Stimulated activated CD8-positive, alpha-beta memory T cell treated with anti-CD3 and anti-CD28 coated beads, Interleukin-7, amount 100 ng/mL, for 1 hour (primary cell): ENCODE measurements at regions not wholly inside any gene's neighbourhood (a gene's known extent, or its start where the extent isn't known, plus 50 kb on each side); places are given as distances from the start of the nearest gene placed in this dataset.
"Not testable (repeated sequence)": the region's sequence is repeated elsewhere in the genome, so short reads cannot be mapped to it uniquely, and the experiment has no call there.

Experiments used
- DNase-seq, 2 donors: peaks; one replicate each; pipeline ENCODE4 v3.0.0-alpha.2; 2020; ENCODE audit warnings: low read depth in 2 of 2

DNA sequence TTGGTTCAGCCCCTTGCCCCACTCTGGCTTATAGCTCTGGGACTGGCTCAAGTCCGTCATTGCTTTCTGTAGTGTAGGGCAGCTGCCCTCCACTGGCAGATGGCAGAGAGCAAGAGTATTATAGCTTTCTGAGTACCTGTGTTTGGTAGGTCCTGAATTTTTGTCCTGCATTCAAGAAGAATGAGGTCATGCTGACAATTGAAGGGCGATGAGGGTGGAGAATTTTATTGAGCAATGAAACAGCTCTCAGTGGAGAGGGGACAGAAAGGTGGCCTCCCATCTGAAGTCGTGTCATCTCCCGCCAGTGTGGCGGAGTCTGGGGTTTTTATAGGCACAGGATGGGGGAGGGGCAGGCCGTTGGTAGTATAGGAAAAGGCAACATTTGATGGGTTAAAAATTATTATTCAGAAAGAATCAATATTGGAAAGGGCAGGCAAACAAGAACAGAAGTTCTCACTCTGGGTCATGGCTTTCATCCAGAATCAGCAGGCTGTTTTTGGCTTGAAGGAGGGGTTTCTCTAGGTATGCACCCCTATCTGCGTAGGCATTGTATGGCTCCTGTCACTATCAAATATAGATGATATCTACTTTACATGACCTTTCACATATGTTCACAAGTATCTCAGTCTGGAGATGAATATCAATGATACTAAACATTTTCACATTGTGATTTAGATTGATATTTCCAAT is 1239.7 kb upstream of the ALCAM start:
- no peak for DNase-seq

GRCh38 chr3:104127830-104128229 is 1238.9 kb upstream of the ALCAM start:
- DNase-seq = no peak

- no peak for DNase-seq
Measured at GRCh38 chr3:104132566-104133403, 1233.9 kb upstream of the ALCAM start.

GRCh38 chr3:104133630-104134029 is 1233.1 kb upstream of the ALCAM start:
- no peak for DNase-seq

GRCh38 chr3:104137116-104137515 is 1229.6 kb upstream of the ALCAM start:
- no peak for DNase-seq

DNA sequence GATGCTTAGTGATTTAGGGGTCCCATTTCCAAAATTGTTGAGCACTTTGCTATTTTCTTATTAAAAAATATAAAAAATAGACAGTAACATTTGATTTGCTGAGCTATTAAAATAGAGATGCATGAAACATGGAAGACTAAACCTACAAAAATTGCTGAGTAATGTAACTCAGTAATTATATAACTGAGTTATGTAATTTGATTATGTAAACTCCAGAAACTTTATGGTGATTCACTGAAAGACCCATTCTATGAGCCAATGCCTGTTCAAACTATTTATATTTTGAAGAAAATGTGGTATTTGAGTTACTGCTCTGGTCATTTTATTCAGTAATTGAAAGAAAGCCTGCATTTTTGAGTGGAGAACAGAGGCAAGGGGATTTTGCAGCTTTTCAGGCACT is 1221.5 kb upstream of the ALCAM start:
- no peak for DNase-seq

DNA sequence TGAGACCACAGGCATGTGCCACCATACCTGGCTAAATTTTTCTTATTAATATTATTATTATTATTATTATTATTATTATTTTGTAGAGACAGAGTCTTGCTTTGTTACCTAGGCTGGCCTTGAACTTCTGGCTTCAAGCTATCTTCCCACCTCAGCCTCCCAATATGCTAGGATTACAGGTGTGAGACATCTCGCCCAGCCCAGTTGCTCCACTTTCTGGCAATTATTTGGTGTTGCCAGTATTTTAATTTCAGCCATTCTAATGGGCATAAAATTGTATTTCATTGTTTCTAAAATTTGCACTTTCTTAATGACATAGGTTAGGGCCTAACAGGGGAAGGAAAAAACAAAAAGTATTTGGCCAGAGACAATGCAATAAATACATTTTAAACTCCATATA is 1217.6 kb upstream of the ALCAM start:
- DNase-seq = no peak

DNA sequence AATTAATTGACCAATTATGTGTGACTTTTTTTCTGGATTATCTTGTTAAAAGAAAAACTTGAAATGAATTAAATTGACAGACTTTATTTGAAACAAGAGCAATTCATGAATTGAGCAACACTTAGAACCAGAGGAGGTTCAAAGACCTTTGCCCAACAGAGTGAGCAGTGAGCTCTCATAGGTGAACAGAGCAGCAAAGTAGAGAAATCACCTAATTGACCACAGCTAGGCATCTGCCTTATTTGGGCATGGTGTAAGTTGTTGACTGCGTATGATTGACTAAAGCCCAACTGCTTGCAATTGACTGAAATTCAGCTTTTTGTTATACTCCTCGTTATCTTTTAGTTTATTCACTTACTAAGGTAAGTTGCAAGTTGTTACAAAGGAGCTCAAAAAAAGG is 1216.0 kb upstream of the ALCAM start:
- DNase-seq = no peak

GRCh38 chr3:104154896-104155295 is 1211.8 kb upstream of the ALCAM start:
- DNase-seq = no peak

DNA sequence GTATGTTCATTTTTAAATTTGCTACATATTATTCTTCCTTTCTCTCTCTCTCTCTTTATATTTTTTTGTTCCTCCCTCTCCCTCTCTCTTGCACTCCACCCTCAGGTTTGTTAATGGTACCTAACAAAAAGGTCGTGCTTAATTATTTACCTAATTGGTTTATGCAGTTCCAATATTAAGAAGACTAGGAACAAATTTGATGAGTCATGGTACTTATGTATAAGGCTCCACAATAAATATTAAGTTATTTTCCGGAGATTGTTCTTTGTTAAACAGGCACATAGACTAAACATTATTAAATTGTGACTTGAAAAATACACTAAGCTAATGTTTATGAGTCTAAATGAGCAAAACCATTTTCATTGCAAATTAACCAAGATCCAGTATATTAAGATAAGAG is 1200.8 kb upstream of the ALCAM start:
- no peak for DNase-seq

DNA sequence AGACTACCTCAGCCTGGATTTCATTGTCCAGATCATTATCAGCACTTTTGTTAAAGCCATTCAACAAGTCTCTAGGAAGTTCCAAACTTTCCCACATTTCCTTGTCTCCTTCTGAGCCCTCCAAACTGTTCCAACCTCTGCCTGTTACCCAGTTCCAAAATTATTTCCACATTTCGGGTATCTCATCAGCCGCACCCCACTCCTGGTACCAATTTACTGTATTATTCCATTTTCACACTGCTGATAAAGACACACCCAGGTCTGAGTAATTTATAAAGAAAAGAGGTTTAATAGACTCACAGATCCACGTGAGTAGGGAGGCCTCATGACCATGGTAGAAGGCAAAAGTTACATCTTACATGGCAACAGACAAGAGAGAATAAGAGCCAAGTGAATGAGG is 1198.3 kb upstream of the ALCAM start:
- DNase-seq = no peak

- no peak for DNase-seq
Measured at GRCh38 chr3:104175696-104176095, 1191.0 kb upstream of the ALCAM start.

DNA sequence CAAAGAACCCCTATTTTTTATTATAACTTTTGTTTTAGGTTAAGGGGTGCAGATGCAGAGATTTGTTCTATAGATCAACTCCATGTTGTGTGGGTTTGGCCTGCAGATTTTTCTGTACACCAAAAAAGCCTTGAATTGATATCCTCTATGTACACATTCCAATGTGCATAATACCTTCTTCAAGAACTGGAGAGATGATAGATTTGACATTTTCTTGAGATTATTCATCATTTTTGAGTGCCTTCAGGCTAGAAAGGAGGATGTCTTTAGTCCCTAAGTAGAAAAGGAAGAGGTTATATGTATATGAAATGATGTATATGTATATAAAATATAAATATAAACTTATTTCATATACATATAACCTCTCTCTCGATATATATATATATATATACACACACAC is 1190.0 kb upstream of the ALCAM start:
- no peak for DNase-seq

DNA sequence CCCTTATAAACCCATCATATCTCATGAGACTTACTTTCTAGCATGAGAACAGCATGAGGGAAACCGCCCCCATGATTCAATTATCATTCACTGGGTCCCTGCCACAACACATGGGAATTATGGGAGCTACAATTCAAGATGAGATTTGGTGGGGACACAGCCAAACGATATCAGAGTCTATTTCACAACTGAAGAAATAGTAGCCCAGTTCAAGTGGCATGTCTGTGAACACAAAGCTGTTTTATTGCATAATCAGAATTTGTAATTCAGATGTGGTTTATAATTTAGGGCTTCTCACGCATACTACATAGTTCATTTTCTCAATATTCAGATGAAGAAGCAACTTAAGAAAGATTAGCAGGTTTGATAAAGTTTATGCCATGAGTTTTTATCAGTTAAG is 1188.0 kb upstream of the ALCAM start:
- DNase-seq = no peak

DNA sequence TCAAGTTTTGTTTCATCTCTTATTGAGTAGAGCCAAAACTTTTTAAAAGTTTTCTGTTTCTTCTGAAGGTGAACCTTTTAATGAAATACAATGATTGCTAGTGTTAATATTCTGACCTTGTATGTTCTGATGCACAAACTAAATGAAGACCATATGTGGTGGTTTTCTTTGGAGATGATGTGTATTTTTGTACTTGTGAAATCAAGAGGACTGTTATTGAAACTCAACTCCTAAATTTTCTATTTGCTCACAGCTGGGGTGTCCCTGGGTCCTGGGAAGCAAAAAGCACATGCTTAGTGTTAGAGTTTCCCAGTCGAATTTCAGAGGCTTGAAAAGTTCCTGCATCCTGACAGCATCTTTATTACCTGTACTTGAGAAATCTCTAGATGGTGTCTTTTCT is 1185.8 kb upstream of the ALCAM start:
- DNase-seq = no peak

GRCh38 chr3:104190681-104191080 is 1176.0 kb upstream of the ALCAM start:
- DNase-seq = no peak

- DNase-seq = no peak
Measured at GRCh38 chr3:104198131-104198530, 1168.6 kb upstream of the ALCAM start.

GRCh38 chr3:104206925-104207324 is 1159.8 kb upstream of the ALCAM start:
- no peak for DNase-seq

DNA sequence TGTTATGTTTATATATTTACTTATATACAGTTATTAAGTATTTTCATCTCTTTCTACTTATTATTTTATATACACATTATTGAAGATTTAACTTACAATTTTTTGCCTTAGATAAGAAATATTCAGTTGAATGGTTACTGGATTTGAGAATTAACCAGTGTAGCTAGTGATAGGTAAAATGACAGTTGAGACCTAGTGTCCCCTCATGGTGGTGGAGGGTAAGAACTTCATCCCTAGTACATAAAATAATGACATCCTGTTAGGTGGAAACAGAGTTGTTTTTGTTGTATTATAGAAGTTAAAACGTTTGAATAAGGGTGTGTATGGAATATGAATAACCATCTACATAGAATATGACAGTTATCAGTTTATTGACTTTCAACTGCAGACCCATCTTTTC is 1152.4 kb upstream of the ALCAM start:
- no peak for DNase-seq

GRCh38 chr3:104214937-104215336 is 1151.8 kb upstream of the ALCAM start:
- DNase-seq = no peak

DNA sequence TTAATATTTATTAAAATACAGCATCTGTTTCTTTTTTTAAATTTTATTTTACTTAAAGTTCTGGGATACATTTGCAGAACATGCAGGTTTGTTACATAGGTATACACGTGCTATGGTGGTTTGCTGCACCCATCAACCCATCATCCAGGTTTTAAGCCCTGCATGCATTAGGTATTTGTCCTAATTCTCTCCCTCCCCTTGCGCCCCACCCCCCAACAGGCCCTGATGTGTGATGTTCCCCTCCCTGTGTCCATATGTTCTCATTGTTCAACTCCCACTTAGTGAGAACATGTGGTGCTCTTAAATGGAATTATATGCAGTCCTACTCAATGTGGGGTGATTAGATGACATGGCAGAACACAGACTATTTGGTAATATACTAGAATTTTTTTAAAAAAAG is 1147.7 kb upstream of the ALCAM start:
- DNase-seq = not testable (repeated sequence)

- no peak for DNase-seq
Measured at GRCh38 chr3:104234442-104235194, 1132.1 kb upstream of the ALCAM start.
